Prostate gland (tissue), 2 donors: ENCODE measurements at regions not wholly inside any gene's neighbourhood (a gene's known extent, or its start where the extent isn't known, plus 50 kb on each side); places are given as distances from the start of the nearest gene placed in this dataset.

Experiments used
- DNase-seq: peaks from one replicate; pipeline ENCODE4 v3.0.0-alpha.2; 2019; ENCODE audit warnings: low spot score
- H3K27ac ChIP-seq, 2 donors: fragments of 200-600 bp; sonication (generic); 2 replicates each; pipeline ENCODE4 v1.5.1; 2017 to 2019
- H3K27me3 ChIP-seq: fragments of 200-600 bp; sonication (generic); replicated peaks from 2 replicates; pipeline ENCODE4 v1.5.1; 2019; ENCODE audit not compliant: insufficient read depth
- H3K36me3 ChIP-seq, 2 donors: fragments of 200-600 bp; sonication (generic); 1 replicate in 1 of 2; 2 replicates in 1 of 2; pipeline versions ENCODE4 v1.5.1 to v1.8.1; 2017 to 2019
- H3K4me1 ChIP-seq: fragments of 200-600 bp; sonication (generic); replicated peaks from 2 replicates; pipeline ENCODE4 v1.5.1; 2019
- H3K4me3 ChIP-seq, 2 donors: fragments of 200-600 bp; sonication (generic); 2 replicates each; pipeline ENCODE4 v1.5.1; 2017 to 2019
- H3K9me3 ChIP-seq: fragments of 200-600 bp; sonication (generic); 2 replicates; pipeline ENCODE4 v1.5.1; 2017
- CTCF ChIP-seq, 4 experiments: fragments of 200-600 bp in 2 of 4; fragments of 450-650 bp in 2 of 4; sonication (generic) in 2 of 4; IDR thresholded peaks; 1 replicate in 3 of 4; 2 replicates in 1 of 4; pipeline ENCODE4 v1.5.1; 2016 to 2019; ENCODE audit warnings: antibody characterized with exemption in 4 of 4, mild to moderate bottlenecking in 2 of 4, moderate library complexity in 2 of 4
- POLR2A ChIP-seq: fragments of 450-650 bp; IDR thresholded peaks from one replicate; pipeline ENCODE4 v1.6.1; 2016; ENCODE audit warnings: antibody characterized with exemption, mild to moderate bottlenecking
- POLR2AphosphoS5 ChIP-seq: sonication (generic); formaldehyde crosslinking; IDR thresholded peaks from one replicate; pipeline ENCODE4 v1.6.1; 2017; ENCODE audit warnings: antibody characterized with exemption
- WGBS: methylation state at CpG from one replicate; pipeline ENCODE4 v1.1.5; 2018; 5-methylcytosine and 5-hydroxymethylcytosine counted together
- intact Hi-C: fragments of 100-400 bp; cut with DNase I; formaldehyde crosslinking; loops from one replicate; pipeline ENCODE4 v1.14.2; 2022

GRCh38 chr12:14175206-14175605, 190.3 kb upstream of the ATF7IP start:
- no peaks in the 10 kb centered on the region for H3K9me3 ChIP-seq
- H3K27me3 ChIP-seq = no peaks in the 10 kb centered on the region
- WGBS = 52% methylated on average over 2 of the region's 2 CpGs
- H3K27ac ChIP-seq = no peak overlapping the region
- no peaks in the 10 kb centered on the region for H3K36me3 ChIP-seq
- no peaks in the 10 kb centered on the region for H3K4me1 ChIP-seq
- H3K4me3 ChIP-seq = no peak overlapping the region
- DNase-seq = no peak
- TF ChIP-seq CTCF (IDR thresholded peaks at IDR 0.05) = no peak
- TF ChIP-seq POLR2A = no peak
- TF ChIP-seq POLR2AphosphoS5 = no peak
- intact Hi-C loops = no loop called here

GRCh38 chr12:14185427-14186192, 179.9 kb upstream of the ATF7IP start:
- WGBS = 42% methylated on average over 8 of the region's 8 CpGs
- H3K9me3 ChIP-seq = no peaks in the 10 kb centered on the region
- H3K4me1 ChIP-seq = no peaks in the 10 kb centered on the region
- peak in 3 of 4 experiments; percentile 54 to 71 (median 65) for TF ChIP-seq CTCF (IDR thresholded peaks at IDR 0.05)
- TF ChIP-seq POLR2AphosphoS5 = peak; percentile 49
- TF ChIP-seq POLR2A = no peak
- H3K27me3 ChIP-seq = no peaks in the 10 kb centered on the region
- no peaks in the 10 kb centered on the region for H3K36me3 ChIP-seq
- no peak overlapping the region for H3K4me3 ChIP-seq
- intact Hi-C loops = no loop called here
- DNase-seq = peak; percentile 54
- H3K27ac ChIP-seq = no peak overlapping the region

GRCh38 chr12:14186193-14186502, 179.3 kb upstream of the ATF7IP start:
- Histone ChIP-seq H3K9me3 (no peaks in the 10 kb centered on the region), H3K27me3 (no peaks in the 10 kb centered on the region), H3K27ac (no peak overlapping the region), H3K4me3 (no peak overlapping the region), H3K4me1 (no peaks in the 10 kb centered on the region), H3K36me3 (no peaks in the 10 kb centered on the region)
- no peak for DNase-seq
- intact Hi-C loops = no loop called here
- TF ChIP-seq POLR2AphosphoS5 = no peak
- TF ChIP-seq CTCF (IDR thresholded peaks at IDR 0.05) = no peak
- no peak for TF ChIP-seq POLR2A
- 22% methylated on average over 2 of the region's 2 CpGs for WGBS

- intact Hi-C loops = no loop called here
- no peak for DNase-seq
- Histone ChIP-seq H3K4me3 (no peak overlapping the region), H3K4me1 (no peaks in the 10 kb centered on the region), H3K36me3 (no peaks in the 10 kb centered on the region), H3K9me3 (no peaks in the 10 kb centered on the region), H3K27ac (no peak overlapping the region), H3K27me3 (no peaks in the 10 kb centered on the region)
- 76% methylated on average over 5 of the region's 5 CpGs for WGBS
- TF ChIP-seq POLR2AphosphoS5 (no peak), POLR2A (no peak), CTCF (IDR thresholded peaks at IDR 0.05) (no peak)
Observed at GRCh38 chr12:14187002-14187401, 178.5 kb upstream of the ATF7IP start.

GRCh38 chr12:14187966-14188365, 177.5 kb upstream of the ATF7IP start:
- Histone ChIP-seq H3K9me3 (no peaks in the 10 kb centered on the region), H3K27ac (no peak overlapping the region), H3K4me1 (no peaks in the 10 kb centered on the region), H3K36me3 (no peaks in the 10 kb centered on the region), H3K27me3 (no peaks in the 10 kb centered on the region), H3K4me3 (no peak overlapping the region)
- no peak for DNase-seq
- intact Hi-C loops = no loop called here
- WGBS = 83% methylated on average over 9 of the region's 9 CpGs
- TF ChIP-seq CTCF (IDR thresholded peaks at IDR 0.05) (no peak), POLR2A (no peak), POLR2AphosphoS5 (no peak)
